Activated naive CD4-positive, alpha-beta T cell treated with anti-CD3 and anti-CD28 coated beads, Interleukin-2, amount 50 U/mL, for 72 hours (primary cell): ENCODE measurements at regions not wholly inside any gene's neighbourhood (a gene's known extent, or its start where the extent isn't known, plus 50 kb on each side); places are given as distances from the start of the nearest gene placed in this dataset.
"Not testable (repeated sequence)": the region's sequence is repeated elsewhere in the genome, so short reads cannot be mapped to it uniquely, and the experiment has no call there.

Source experiments
- ATAC-seq, 2 donors: fragments of 150-1000 bp; cut with Tn5 transposase; 2 replicates each; pipeline ENCODE4 v1.10.0; 2021; ENCODE audit warnings: mild to moderate bottlenecking in 2 of 2, moderate library complexity in 2 of 2
- DNase-seq, 2 donors: peaks; one replicate each; pipeline ENCODE4 v3.0.0; 2021 to 2022; ENCODE audit warnings: low spot score in 2 of 2
- H3K27ac Mint-ChIP-seq, 2 donors: one replicate each; pipeline ENCODE4 v1.8.0; 2022; ENCODE audit warnings: mild to moderate bottlenecking in 2 of 2, mixed read lengths in 2 of 2
- H3K36me3 Mint-ChIP-seq, 2 donors: one replicate each; pipeline ENCODE4 v1.8.0; 2022; ENCODE audit warnings: mixed read lengths in 2 of 2
- H3K9me3 Mint-ChIP-seq, 2 donors: one replicate each; pipeline ENCODE4 v1.8.0; 2022; ENCODE audit warnings: mixed read lengths in 2 of 2

DNA sequence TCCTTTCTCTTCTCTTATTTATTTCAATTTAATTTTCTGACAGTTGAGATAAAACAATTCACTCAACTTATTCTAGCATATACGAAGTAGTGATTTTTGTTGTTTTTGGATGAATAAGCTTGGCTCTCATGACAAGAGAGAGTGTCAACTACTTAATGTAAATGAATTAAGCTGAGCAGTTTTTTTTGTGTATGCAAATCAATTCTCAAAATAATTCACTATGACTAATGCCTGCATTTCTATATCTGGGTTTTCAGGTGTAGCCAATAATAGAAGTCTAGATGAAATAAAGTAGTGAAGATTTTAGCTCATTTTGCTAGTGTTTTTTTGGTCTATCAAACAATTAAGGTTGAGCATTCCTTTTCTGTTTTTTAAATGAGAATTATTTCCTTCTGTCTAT lies 1354.0 kb downstream of the CDH8 start:
- Mint-ChIP-seq H3K27ac (no peak overlapping the region), H3K36me3 (peaks cover 0 to 10% of the 10 kb centered on the region in 2 donors), H3K9me3 (peaks cover 26 to 30% of the 10 kb centered on the region in 2 donors)
- no peak for ATAC-seq
- no peak for DNase-seq

DNA sequence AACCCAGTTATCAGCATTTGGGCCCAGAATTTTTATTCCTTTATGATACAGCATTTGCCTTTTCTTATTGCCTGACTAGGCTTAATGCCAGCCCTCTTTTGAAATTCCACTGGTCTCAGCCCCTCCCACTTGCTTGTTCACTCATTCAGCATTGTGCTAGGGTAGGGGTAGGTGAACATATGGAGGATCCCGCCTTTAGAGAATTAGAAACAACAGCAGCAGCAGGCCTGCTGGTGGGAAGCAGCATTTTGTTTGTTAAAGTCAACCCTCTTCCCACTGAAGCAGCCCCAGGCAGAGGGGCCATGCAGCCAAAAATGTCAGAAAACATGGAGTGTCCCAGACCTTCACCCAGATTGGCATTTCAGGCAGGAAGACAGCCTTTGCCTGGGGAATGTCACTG lies 1355.2 kb downstream of the CDH8 start:
- no peak overlapping the region for H3K27ac Mint-ChIP-seq
- DNase-seq (no peak), ATAC-seq (no peak)
- peaks cover 0 to 5% of the 10 kb centered on the region in 2 donors for H3K36me3 Mint-ChIP-seq
- H3K9me3 Mint-ChIP-seq: peaks cover 16 to 18% of the 10 kb centered on the region in 2 donors

DNA sequence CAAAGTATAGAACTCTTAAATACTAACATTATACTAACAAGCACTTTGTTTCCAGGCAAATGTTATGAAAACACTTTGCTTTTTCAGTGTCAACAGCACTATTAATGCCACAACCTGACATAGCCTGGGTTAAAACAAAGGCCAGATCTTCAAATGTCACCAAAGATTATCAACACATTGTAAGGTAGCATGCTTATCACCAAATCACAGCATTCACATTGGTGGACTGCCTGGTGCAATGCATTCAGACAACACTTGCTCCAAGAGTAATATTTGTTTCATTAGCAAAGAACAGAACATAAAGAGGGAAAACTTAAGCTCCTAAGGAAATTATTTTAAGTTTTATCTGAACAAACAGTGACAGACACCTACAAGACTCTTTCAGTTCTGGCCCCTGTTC lies 1361.2 kb downstream of the CDH8 start:
- Mint-ChIP-seq H3K9me3 (peaks cover 6 to 12% of the 10 kb centered on the region in 2 donors), H3K27ac (no peak overlapping the region), H3K36me3 (peaks cover 0 to 5% of the 10 kb centered on the region in 2 donors)
- DNase-seq (no peak), ATAC-seq (no peak)

DNA sequence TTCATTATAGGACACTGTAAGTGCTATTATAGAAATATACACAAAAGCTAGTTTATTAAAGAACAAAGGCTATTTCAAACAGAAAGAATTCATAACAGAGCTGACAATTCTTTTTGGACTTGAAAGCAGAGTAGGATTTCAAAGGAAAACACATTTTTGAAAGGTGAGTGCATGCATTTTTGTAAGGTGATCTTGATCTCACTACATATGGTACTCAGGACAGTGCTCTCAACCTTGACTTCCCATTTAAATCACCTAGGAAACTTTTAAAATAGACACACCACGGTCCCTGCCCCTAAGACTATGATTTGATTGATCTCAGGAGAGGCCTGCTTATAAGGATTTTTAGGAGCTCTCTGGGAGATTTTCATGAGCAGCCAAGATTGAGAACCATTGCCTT lies 1362.0 kb downstream of the CDH8 start:
- peaks cover 0 to 5% of the 10 kb centered on the region in 2 donors for H3K36me3 Mint-ChIP-seq
- H3K27ac Mint-ChIP-seq: no peak overlapping the region
- DNase-seq: no peak
- ATAC-seq: no peak
- H3K9me3 Mint-ChIP-seq: peaks cover 6 to 12% of the 10 kb centered on the region in 2 donors

DNA sequence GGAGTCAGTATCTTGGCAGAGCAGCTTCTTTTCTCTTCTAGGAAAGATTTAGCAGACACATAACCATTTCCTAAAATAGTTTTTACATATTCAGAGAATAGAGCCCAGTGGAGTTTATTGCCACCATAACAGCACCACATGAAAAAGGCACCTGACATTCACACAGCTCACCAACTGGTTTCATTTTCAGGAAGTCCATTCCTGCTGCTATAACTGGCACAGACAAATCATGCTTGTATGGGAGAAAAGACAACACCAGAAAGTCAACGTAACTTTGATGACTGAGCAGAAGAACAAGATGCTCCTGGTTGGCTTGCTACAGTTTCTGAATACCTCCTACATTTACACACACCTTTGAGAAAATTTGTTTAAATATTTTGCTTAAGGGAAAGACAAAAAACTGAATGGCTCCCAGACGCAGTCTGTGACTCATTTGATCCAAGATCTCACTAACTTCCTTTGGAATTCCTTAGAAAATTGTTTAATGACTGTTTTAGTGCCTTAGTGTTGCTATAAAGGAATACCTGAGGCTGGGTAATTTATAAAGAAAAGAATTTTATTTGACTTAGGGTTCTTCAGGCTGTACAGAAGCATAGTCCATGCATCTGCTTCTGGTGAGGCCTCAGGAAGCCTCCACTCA lies 1380.6 kb downstream of the CDH8 start:
- DNase-seq: no peak
- Mint-ChIP-seq H3K9me3 (peaks cover 6 to 20% of the 10 kb centered on the region in 2 donors), H3K27ac (no peak overlapping the region), H3K36me3 (peaks cover 0 to 3% of the 10 kb centered on the region in 2 donors)
- ATAC-seq: no peak

DNA sequence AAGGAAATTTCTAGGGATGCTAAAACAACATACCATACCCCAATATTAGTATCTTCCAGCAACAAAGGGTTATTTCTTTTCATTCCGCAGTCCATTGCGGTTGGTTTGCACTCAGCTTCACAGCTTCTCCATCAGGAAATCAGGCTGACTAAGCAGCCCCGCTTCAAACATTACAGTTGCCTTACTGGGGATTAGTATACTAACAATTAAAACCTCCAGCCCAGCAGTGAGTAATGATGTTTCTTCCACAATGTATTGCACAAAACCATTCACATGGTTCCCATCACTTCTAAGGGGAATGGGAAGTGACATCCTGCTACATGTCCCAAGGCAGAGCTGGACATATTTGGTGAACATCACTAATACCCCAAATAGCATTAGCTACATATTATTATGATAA lies 1384.9 kb downstream of the CDH8 start:
- peaks cover 12 to 18% of the 10 kb centered on the region in 2 donors for H3K9me3 Mint-ChIP-seq
- ATAC-seq (no peak), DNase-seq (no peak)
- no peaks in the 10 kb centered on the region for H3K36me3 Mint-ChIP-seq
- H3K27ac Mint-ChIP-seq: no peak overlapping the region

DNA sequence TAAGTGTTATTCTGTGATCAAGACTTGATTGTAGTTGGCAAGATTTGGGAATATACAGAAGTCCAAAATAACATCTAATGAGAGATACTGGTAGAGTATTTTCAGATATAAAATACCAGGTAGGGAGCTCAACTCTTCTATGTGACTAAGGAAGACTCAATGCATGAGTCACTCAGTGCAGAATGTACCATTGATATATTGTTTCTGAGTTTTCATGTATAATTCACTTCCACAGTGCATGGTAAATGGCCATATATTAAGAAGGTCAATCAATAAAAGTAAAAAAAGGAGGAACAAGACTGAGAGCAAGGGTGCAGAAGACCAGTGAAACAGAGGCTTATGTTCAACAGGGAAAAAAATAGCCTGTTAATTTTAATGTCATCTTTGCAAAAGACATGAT lies 1387.9 kb downstream of the CDH8 start:
- Mint-ChIP-seq H3K9me3 (peaks cover 6 to 18% of the 10 kb centered on the region in 2 donors), H3K27ac (no peak overlapping the region), H3K36me3 (no peaks in the 10 kb centered on the region)
- DNase-seq (no peak), ATAC-seq (no peak)

DNA sequence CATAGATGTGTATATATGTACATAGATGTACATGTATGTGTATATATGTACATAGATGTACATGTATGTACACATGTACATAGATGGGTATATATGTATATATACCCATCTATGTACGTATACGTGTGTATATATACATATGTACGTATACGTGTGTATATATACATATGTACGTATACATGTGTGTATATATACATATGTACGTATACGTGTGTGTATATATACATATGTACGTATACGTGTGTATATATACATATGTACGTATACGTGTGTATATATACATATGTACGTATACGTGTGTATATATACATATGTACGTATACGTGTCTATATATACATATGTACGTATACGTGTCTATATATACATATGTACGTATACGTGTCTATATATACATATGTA lies 1388.8 kb downstream of the CDH8 start:
- not testable (repeated sequence) for ATAC-seq, H3K27ac Mint-ChIP-seq, H3K36me3 Mint-ChIP-seq, DNase-seq
- H3K9me3 Mint-ChIP-seq: peaks cover 7 to 24% of the 10 kb centered on the region in 2 donors

DNA sequence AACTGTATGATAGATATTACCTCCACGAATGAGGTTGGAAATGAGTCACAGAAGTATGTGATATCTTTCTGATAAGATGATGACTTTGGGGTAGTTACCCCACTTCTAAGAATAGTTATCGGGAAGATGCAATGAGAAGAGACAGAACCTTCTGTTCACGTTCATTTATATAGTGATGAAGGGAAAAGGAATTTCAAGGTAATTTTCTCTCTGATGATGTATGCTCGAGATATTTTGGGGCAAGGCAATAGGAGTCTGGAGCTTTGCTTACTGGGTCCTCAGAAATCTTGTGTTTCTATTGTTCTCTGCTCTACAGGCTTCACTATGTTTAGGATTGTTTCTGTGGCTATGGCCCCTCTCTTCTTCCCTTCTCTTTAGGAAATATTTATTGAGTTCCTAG lies 1389.6 kb downstream of the CDH8 start:
- peaks cover 0 to 2% of the 10 kb centered on the region in 2 donors for H3K36me3 Mint-ChIP-seq
- no peak overlapping the region for H3K27ac Mint-ChIP-seq
- no peak for DNase-seq
- H3K9me3 Mint-ChIP-seq: peaks cover 14 to 25% of the 10 kb centered on the region in 2 donors
- no peak for ATAC-seq

DNA sequence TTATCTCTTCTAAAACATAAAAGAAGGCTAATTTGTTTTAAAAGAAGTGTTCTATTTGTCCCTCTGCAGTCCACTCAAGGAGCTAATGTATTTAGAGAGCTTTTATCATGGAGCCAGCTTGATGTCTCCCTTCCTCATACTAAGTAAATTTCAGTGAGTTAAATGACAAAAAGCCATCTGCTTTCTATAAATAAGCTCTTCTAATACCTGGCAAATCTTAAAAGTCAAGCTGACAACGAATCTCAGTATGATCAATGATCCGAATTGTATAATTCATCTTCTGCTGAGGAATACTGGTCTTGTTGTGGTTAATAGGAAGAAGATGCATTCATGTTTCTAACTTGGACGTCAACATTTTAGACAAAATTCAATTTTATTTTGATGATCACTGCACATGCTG lies 1390.7 kb downstream of the CDH8 start:
- H3K9me3 Mint-ChIP-seq: peaks cover 22 to 30% of the 10 kb centered on the region in 2 donors
- no peak for DNase-seq

DNA sequence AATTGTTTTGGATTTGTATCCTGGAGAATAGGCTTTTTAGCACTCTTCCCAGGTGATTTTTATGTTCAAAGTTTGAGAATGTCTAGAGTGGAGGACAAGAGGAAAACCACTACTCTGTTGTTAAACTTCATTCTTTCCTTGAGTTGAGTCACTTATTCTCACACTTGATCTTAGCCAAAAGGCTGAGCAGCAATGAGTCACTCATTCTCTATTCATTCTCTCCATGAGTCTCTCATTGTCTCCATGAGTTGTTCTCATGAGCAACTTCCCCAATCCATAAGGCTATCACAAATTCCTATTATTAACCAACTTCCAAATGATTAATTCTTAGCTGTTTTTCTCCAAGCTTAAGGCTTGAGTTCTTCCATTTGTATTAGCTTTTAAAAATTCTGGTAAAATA lies 1393.3 kb downstream of the CDH8 start:
- no peak for ATAC-seq
- Mint-ChIP-seq H3K27ac (no peak overlapping the region), H3K36me3 (peaks cover 0 to 11% of the 10 kb centered on the region in 2 donors), H3K9me3 (peaks cover 22 to 40% of the 10 kb centered on the region in 2 donors)
- no peak for DNase-seq

More for the DNA sequence above, 1390.7 kb downstream of the CDH8 start:
- peaks cover 0 to 11% of the 10 kb centered on the region in 2 donors for H3K36me3 Mint-ChIP-seq
- H3K27ac Mint-ChIP-seq: no peak overlapping the region
- ATAC-seq: no peak

DNA sequence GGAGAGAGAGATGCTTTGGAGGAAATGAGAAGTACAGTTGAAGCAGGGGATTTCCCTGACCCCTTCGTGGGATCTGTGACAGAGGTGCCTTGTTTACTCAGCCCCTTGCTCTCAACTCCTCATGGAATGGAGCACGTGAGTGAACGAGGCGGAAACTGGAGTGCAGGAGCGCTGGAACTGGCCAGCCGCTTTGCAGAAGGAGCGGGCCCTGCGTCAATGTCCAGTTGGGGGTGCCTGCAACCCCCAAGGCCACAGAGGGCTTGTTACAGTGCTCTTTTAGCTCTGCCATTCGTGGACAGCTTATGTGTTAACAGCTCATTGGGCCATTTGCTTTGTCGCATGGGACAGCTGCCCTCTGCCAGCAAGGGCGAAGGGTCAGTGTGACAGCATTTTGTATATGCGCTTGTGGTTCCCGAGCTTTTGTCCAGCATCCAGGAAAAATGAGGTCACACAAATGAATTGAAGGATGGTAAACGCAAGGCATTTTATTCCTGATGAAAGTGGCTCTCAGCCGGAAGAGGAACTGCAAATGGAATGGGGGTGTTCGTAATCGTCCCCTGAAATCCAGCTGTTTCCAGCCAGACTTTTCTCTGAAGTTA lies 1395.1 kb downstream of the CDH8 start:
- peaks cover 22 to 34% of the 10 kb centered on the region in 2 donors for H3K9me3 Mint-ChIP-seq
- no peak overlapping the region for H3K27ac Mint-ChIP-seq
- peaks cover 0 to 11% of the 10 kb centered on the region in 2 donors for H3K36me3 Mint-ChIP-seq
- ATAC-seq (no peak), DNase-seq (no peak)

DNA sequence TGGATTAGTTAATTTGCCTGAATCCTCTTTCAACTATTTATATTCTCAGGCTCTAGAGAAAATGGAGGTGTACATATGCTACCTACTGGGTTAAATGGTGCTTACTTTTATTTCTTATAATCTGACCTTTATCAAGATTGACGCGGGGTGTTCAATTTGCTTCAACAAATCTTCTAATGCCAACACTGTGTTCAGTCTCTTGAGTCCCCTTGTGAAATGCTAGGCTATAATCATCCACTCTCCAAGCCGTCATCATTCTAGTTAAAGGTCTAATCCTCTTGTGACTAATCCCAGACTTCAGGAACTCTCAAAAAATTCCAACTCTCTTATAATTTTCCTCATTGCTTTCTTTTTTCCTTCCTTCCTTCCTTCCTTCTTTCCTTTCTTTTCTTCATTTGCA lies 1396.2 kb downstream of the CDH8 start:
- DNase-seq: no peak
- ATAC-seq: no peak
- Mint-ChIP-seq H3K27ac (no peak overlapping the region), H3K9me3 (peaks cover 26 to 36% of the 10 kb centered on the region in 2 donors), H3K36me3 (peaks cover 0 to 11% of the 10 kb centered on the region in 2 donors)

DNA sequence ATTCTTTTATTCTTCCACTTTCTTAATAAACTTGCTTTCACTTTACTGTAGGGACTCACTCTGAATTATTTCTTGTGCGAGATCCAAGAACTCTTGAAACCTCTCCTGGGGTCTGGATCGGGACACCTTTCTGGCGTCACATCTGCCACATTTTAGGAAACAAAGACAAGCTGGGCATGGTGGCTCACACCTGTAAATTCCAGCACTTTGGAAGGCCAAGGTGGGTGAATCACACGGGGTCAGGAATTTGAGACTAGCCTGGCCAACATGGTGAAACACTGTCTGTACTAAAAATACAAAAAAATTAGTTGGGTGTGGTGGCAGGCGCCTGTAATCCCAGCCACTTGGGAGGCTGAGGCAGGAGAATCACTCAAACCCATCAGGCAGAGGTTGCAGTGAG lies 1399.6 kb downstream of the CDH8 start:
- not testable (repeated sequence) for ATAC-seq, H3K27ac Mint-ChIP-seq, H3K36me3 Mint-ChIP-seq

DNA sequence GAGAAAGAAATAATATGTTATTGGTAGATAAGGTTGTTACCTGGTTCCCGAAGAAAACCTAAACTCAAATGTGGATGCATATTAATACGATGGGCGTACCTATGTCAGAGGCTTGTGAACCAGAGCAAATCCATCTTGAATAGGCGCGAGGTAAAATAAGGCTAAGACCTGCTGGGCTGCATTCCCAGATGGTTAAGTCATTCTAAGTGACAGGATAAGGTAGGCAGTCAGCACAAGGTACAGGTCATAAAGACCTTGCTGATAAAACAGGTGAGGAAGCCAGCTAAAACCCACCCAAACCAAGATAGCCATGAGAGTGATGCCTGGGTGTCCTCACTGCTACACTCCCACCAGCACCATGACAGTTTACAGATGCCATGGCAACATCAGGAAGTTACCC lies 1400.1 kb downstream of the CDH8 start:
- DNase-seq (no peak), ATAC-seq (no peak)
- H3K36me3 Mint-ChIP-seq: peaks cover 0 to 3% of the 10 kb centered on the region in 2 donors
- H3K27ac Mint-ChIP-seq: no peak overlapping the region
- peaks cover 31 to 34% of the 10 kb centered on the region in 2 donors for H3K9me3 Mint-ChIP-seq

More for the DNA sequence above, 1399.6 kb downstream of the CDH8 start:
- peaks cover 34% of the 10 kb centered on the region in 2 donors for H3K9me3 Mint-ChIP-seq
- not testable (repeated sequence) for DNase-seq

DNA sequence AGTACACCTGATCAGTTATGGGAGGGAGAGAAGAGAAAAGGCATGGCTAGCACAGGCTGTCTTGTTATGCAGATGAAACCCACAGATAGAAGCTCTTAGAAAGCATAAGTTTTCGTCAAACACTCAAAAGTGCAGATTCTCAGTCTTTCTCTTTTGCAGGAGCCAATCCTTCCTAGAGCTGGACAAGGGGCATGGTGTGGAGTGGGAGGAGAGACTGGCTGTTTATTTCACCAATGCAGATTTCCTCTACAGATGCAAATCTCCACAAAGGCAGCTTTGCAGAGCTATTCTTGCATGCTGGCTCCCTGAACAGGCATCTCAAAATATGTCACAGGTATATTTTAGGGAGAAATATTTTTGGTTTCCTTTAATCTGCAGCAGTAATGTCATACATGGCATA lies 1400.7 kb downstream of the CDH8 start:
- Mint-ChIP-seq H3K9me3 (peaks cover 29 to 31% of the 10 kb centered on the region in 2 donors), H3K27ac (no peak overlapping the region), H3K36me3 (no peaks in the 10 kb centered on the region)
- ATAC-seq: no peak
- no peak for DNase-seq

DNA sequence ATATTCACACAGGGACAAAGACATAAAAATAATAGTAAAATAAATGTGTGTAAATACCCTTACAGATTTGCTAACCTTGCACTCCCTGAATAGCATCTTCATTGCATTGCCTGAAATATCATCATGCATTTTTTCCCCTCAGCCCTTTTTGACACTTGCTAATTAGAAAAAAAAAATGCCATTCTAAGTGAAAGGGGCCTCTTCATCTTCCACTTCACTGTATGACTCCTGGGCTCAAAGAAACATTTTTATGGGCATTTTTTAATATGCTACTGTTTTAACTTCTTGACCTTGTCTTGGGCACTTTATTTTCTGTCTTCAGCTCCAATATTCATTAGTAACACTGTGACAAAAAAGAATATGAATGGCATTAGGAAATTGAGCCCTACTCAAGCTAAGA lies 1424.4 kb downstream of the CDH8 start:
- ATAC-seq: no peak
- Mint-ChIP-seq H3K27ac (no peak overlapping the region), H3K36me3 (no peaks in the 10 kb centered on the region), H3K9me3 (peaks cover 3 to 24% of the 10 kb centered on the region in 2 donors)
- DNase-seq: no peak

DNA sequence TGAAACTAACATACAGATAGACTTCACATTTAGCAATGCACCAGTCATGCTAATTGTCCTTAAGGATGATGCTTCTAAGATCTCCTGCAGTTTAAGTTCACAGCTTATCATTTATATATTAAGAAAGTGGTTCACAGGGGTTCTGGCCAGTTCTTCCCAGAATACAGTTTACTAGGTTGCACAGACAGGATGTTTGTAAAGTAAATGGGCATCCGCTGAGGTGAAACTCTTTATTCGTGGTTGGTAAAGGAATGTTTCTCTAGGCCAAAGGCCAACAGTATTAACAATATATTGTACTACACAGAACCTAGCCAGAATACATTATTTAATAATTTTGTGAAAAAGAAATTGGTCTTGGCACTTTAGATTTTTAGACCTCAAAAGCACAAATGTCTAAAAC lies 1427.3 kb downstream of the CDH8 start:
- Mint-ChIP-seq H3K27ac (no peak overlapping the region), H3K9me3 (peaks cover 6 to 27% of the 10 kb centered on the region in 2 donors), H3K36me3 (no peaks in the 10 kb centered on the region)
- ATAC-seq (no peak), DNase-seq (no peak)
